Uterus (tissue), 2 donors: ENCODE measurements at regions not wholly inside any gene's neighbourhood (a gene's known extent, or its start where the extent isn't known, plus 50 kb on each side); places are given as distances from the start of the nearest gene placed in this dataset.

Source experiments
- CTCF ChIP-seq, 4 experiments: fragments of 200-600 bp in 2 of 4; fragments of 450-650 bp in 2 of 4; sonication (generic) in 2 of 4; IDR thresholded peaks; one replicate each; pipeline ENCODE4 v1.5.1; 2016 to 2019; ENCODE audit warnings: antibody characterized with exemption in 4 of 4, mild to moderate bottlenecking in 2 of 4, moderate library complexity in 1 of 4
- POLR2A ChIP-seq, 2 donors: fragments of 450-650 bp; IDR thresholded peaks; one replicate each; pipeline ENCODE4 v1.6.1; 2016; ENCODE audit warnings: antibody characterized with exemption in 2 of 2, mild to moderate bottlenecking in 1 of 2, moderate library complexity in 1 of 2

GRCh38 chr2:215738351-215738750 is 275.0 kb downstream of the MREG start:
- no peak for TF ChIP-seq CTCF (IDR thresholded peaks at IDR 0.05)
- TF ChIP-seq POLR2A (IDR thresholded peaks at IDR 0.05): no peak
